ENCODE measurements at regions not wholly inside any gene's neighbourhood (a gene's known extent, or its start where the extent isn't known, plus 50 kb on each side); places are given as distances from the start of the nearest gene placed in this dataset.

DNA sequence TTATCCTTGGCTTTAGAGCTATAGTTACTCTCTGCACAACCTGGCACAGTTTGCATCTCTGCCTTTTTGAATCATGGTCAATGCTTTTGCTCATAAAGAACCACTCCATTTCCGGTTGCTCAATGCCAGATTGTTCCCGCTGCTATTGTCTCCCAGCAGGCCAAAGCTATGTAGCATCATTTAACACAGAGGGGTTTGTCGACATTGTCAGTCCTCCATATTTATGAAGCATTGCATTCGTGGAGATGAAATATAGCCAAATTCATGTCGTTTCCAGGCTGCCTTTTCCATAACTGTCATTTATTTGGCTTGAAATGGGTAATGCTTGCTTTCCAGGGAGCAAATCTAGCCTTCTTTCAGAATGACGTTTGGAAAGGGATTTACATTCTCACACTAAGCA, 598.8 kb downstream of the EPHA7 start:
- no peak overlapping the region for H3K27ac ChIP-seq (ENCODE audit: low read length)
- WGBS: 53% methylated on average over 6 of the region's 6 CpGs
- no peak for ATAC-seq

DNA sequence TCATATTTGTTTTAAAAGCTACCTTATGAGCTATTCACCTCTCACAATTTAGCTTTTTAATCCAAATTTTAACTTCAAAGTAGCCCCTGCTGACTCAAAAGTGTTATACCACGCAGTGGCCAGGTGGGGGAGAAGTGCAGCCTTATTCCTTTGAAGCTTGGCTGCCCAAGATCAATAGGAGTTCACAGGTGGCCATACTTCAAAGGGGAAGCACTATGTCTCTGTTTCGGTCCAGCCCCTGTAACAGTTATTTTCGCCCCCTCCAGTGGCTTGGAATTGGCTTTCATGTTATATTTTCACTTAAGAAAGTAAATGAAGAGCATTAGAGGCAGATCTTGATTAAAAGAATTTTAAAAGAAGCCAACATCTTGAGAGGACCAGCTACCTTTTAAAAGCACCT, 608.4 kb downstream of the EPHA7 start:
- H3K9me3 ChIP-seq (ENCODE audit: control insufficient read depth, low read length): no peaks in the 10 kb centered on the region
- intact Hi-C loops (cut with DNase I): no loop called here
- no peak for ATAC-seq
- DNase-seq: no peak
- no peak overlapping the region for H3K4me3 ChIP-seq (ENCODE audit: low read length)
- H3K27ac ChIP-seq (ENCODE audit: low read length): no peak overlapping the region
- no peaks in the 10 kb centered on the region for H3K27me3 ChIP-seq (ENCODE audit: control insufficient read depth, insufficient read depth)
- WGBS: 26% methylated on average over 3 of the region's 3 CpGs
- H3K4me1 ChIP-seq (ENCODE audit: control insufficient read depth, insufficient read depth, low read length): no peaks in the 10 kb centered on the region

More for the DNA sequence above, 598.8 kb downstream of the EPHA7 start:
- Histone ChIP-seq H3K9me3 (ENCODE audit: control insufficient read depth, low read length) (no peaks in the 10 kb centered on the region), H3K4me1 (ENCODE audit: control insufficient read depth, insufficient read depth, low read length) (no peaks in the 10 kb centered on the region), H3K4me3 (ENCODE audit: low read length) (no peak overlapping the region), H3K27me3 (ENCODE audit: control insufficient read depth, insufficient read depth) (no peaks in the 10 kb centered on the region)
- DNase-seq: no peak
- intact Hi-C loops (cut with DNase I): no loop called here

DNA sequence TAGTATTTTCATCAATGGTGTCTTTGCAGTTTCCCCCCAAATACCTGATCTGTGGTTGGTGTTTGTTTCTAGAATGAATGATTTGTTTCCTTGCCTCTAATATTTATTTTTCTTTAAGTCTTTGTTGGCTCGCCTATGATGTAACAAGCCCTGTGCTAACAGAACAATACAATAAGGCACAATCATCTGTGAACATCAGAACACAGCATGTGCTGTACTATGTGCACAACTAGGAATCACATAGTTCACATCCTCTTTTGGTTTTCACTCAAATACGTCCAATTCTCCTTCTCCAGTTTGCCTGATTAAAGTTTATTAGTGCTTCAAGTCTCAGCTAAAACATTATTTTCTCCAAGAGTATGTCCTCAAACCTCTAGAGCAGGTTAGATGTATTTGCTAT, 613.1 kb downstream of the EPHA7 start:
- no peaks in the 10 kb centered on the region for H3K4me1 ChIP-seq (ENCODE audit: control insufficient read depth, insufficient read depth, low read length)
- no peak overlapping the region for H3K27ac ChIP-seq (ENCODE audit: low read length)
- WGBS: 53% methylated on average over 2 of the region's 2 CpGs
- intact Hi-C loops (cut with DNase I): no loop called here
- H3K27me3 ChIP-seq (ENCODE audit: control insufficient read depth, insufficient read depth): no peaks in the 10 kb centered on the region
- ATAC-seq (no peak), DNase-seq (no peak)
- H3K9me3 ChIP-seq (ENCODE audit: control insufficient read depth, low read length): no peaks in the 10 kb centered on the region
- no peak overlapping the region for H3K4me3 ChIP-seq (ENCODE audit: low read length)

- WGBS: 98% methylated on average over 1 of the region's 1 CpG
- no peaks in the 10 kb centered on the region for H3K27me3 ChIP-seq (ENCODE audit: control insufficient read depth, insufficient read depth)
- no peak for DNase-seq
- H3K4me1 ChIP-seq (ENCODE audit: control insufficient read depth, insufficient read depth, low read length): no peaks in the 10 kb centered on the region
- intact Hi-C loops (cut with DNase I): no loop called here
- no peaks in the 10 kb centered on the region for H3K9me3 ChIP-seq (ENCODE audit: control insufficient read depth, low read length)
- H3K27ac ChIP-seq (ENCODE audit: low read length): no peak overlapping the region
- H3K4me3 ChIP-seq (ENCODE audit: low read length): no peak overlapping the region
- no peak for ATAC-seq
These were observed 628.0 kb downstream of the EPHA7 start for GRCh38 chr6:92791403-92791802.

DNA sequence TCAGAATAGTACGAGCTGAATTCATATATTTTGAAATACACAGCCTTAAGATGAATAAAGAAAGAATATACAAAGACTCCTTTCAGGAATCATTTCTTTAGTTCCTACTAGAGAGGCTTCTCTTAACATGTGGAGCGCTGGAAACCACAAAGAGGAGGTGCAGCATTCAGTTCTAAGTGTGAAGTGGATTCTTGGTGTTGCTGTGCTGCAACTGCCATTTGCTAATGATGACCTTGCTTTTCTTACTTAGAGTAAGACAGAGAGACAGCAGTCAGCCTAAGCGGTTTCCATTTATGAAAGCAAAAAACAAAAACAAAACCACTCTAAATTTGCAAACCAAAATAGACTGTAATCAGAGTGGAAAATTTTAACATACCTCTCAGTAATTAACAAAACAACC, 629.0 kb downstream of the EPHA7 start:
- intact Hi-C loops (cut with DNase I): no loop called here
- 53% methylated on average over 3 of the region's 3 CpGs for WGBS
- no peak for ATAC-seq

GRCh38 chr6:92784235-92784634, 635.1 kb downstream of the EPHA7 start:
- WGBS: 87% methylated on average over 1 of the region's 1 CpG
- ATAC-seq: no peak

More for the DNA sequence above, 629.0 kb downstream of the EPHA7 start:
- Histone ChIP-seq H3K9me3 (ENCODE audit: control insufficient read depth, low read length) (no peaks in the 10 kb centered on the region), H3K4me3 (ENCODE audit: low read length) (no peak overlapping the region), H3K27ac (ENCODE audit: low read length) (no peak overlapping the region), H3K4me1 (ENCODE audit: control insufficient read depth, insufficient read depth, low read length) (no peaks in the 10 kb centered on the region), H3K27me3 (ENCODE audit: control insufficient read depth, insufficient read depth) (no peaks in the 10 kb centered on the region)
- no peak for DNase-seq

GRCh38 chr6:92779746-92780145, 639.6 kb downstream of the EPHA7 start:
- no peak overlapping the region for H3K27ac ChIP-seq (ENCODE audit: low read length)
- no peaks in the 10 kb centered on the region for H3K27me3 ChIP-seq (ENCODE audit: control insufficient read depth, insufficient read depth)
- H3K9me3 ChIP-seq (ENCODE audit: control insufficient read depth, low read length): no peaks in the 10 kb centered on the region
- intact Hi-C loops (cut with DNase I): no loop called here
- DNase-seq (peak in 2 of 3 donors; percentile 28 to 69), ATAC-seq (no peak)
- H3K4me1 ChIP-seq (ENCODE audit: control insufficient read depth, insufficient read depth, low read length): no peaks in the 10 kb centered on the region
- 6% methylated on average over 1 of the region's 1 CpG for WGBS
- H3K4me3 ChIP-seq (ENCODE audit: low read length): no peak overlapping the region

More at GRCh38 chr6:92784235-92784634, 635.1 kb downstream of the EPHA7 start:
- Histone ChIP-seq H3K4me3 (ENCODE audit: low read length) (no peak overlapping the region), H3K27ac (ENCODE audit: low read length) (no peak overlapping the region), H3K4me1 (ENCODE audit: control insufficient read depth, insufficient read depth, low read length) (no peaks in the 10 kb centered on the region), H3K9me3 (ENCODE audit: control insufficient read depth, low read length) (no peaks in the 10 kb centered on the region), H3K27me3 (ENCODE audit: control insufficient read depth, insufficient read depth) (no peaks in the 10 kb centered on the region)
- intact Hi-C loops (cut with DNase I): no loop called here
- DNase-seq: no peak

DNA sequence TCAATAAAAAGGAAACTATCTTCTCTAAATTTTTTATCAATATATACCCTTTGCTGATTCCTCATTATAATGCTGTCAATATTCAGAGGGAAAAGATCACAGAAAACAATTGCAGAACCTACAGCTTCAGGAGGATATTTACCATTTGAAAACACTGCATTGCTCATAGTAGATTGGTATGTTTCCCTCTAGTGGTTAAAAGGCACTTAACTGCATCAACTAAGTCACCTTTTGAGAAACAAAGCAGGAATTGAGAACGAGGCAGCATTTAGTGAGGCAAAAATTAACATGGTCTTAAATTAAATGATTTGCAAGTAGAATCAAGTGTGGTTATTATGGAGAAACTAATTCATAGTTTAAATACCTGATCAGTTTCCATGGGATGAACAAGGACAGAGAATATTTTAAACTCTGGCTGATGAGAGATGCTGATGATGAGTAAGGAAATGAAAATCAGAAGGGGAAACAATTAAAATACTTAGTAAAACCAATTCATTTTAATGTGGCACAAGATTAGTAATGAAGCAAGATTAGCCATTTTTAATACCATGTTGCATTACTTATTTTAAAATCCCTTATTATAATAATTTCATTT, 642.1 kb downstream of the EPHA7 start:
- DNase-seq (no peak), ATAC-seq (no peak)
- Histone ChIP-seq H3K4me1 (ENCODE audit: control insufficient read depth, insufficient read depth, low read length) (no peaks in the 10 kb centered on the region), H3K4me3 (ENCODE audit: low read length) (no peak overlapping the region), H3K27me3 (ENCODE audit: control insufficient read depth, insufficient read depth) (no peaks in the 10 kb centered on the region), H3K27ac (ENCODE audit: low read length) (no peak overlapping the region), H3K9me3 (ENCODE audit: control insufficient read depth, low read length) (no peaks in the 10 kb centered on the region)
- 29% methylated on average over 1 of the region's 1 CpG for WGBS
- intact Hi-C loops (cut with DNase I): no loop called here

DNA sequence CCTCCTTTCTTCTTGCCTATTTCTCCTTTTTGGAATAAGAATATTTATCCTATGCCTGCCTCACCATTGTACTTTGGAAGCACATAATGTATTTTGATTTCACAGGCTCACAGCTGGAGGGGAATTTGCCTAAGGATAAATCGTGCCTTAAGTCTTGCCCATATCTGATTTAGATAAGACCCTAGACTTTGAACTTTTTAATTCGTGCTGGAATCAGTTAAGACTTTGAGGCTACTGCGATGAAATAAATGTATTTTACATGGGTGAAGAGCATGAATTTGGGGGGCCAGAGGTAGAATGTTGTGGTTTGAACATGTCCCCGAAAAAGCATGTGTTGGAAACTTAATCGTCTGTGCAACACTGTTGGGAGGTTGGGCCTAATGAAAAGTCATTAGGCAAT, 648.8 kb downstream of the EPHA7 start:
- no peak for DNase-seq
- Histone ChIP-seq H3K27me3 (ENCODE audit: control insufficient read depth, insufficient read depth) (no peaks in the 10 kb centered on the region), H3K27ac (ENCODE audit: low read length) (no peak overlapping the region), H3K9me3 (ENCODE audit: control insufficient read depth, low read length) (no peaks in the 10 kb centered on the region), H3K4me3 (ENCODE audit: low read length) (no peak overlapping the region), H3K4me1 (ENCODE audit: control insufficient read depth, insufficient read depth, low read length) (no peaks in the 10 kb centered on the region)
- intact Hi-C loops (cut with DNase I): no loop called here
- WGBS: 61% methylated on average over 5 of the region's 5 CpGs
- ATAC-seq: no peak

DNA sequence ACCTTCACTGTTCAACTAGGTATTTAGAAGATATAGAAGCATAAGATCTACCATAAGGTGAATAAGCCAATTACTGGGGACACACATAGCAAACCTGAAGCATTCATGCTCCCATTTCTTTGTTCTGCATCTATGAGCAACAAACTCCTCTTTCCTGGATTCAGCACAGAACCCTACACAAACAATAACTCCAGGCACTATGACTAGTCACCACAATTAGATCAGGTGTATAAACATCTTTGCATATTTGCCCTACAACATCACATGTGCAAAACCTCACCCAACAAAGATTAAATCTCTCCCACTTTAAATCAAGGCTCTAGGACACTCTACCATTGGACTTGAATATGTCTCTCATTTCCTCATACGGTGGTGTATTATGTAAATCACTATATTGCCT, 652.3 kb downstream of the EPHA7 start:
- intact Hi-C loops (cut with DNase I): no loop called here
- WGBS: 90% methylated on average over 1 of the region's 1 CpG
- no peaks in the 10 kb centered on the region for H3K9me3 ChIP-seq (ENCODE audit: control insufficient read depth, low read length)
- no peak overlapping the region for H3K4me3 ChIP-seq (ENCODE audit: low read length)
- no peak for ATAC-seq
- DNase-seq: no peak
- H3K27me3 ChIP-seq (ENCODE audit: control insufficient read depth, insufficient read depth): no peaks in the 10 kb centered on the region
- no peak overlapping the region for H3K27ac ChIP-seq (ENCODE audit: low read length)
- no peaks in the 10 kb centered on the region for H3K4me1 ChIP-seq (ENCODE audit: control insufficient read depth, insufficient read depth, low read length)

DNA sequence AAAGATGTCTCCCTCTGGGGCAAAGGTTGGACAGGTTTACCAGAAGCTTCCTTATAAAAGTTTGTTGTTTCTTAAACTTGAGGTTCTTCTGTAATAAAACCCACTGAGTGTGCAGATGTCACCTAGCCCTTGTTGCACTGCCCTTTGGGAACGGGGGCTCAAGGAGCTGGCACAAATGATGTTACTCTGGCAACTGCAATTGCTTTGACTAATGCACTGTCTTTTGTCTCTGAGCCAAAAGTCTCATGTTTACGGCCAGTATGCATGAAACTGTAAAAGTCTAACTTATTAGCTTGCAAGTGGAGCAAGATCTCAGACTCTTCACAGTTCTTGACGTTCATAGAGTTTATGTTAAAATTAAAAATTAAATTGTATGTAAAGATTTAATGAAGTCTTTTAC, 655.7 kb downstream of the EPHA7 start:
- H3K4me3 ChIP-seq (ENCODE audit: low read length): no peak overlapping the region
- 52% methylated on average over 3 of the region's 3 CpGs for WGBS
- DNase-seq (no peak), ATAC-seq (no peak)
- no peaks in the 10 kb centered on the region for H3K27me3 ChIP-seq (ENCODE audit: control insufficient read depth, insufficient read depth)
- no peaks in the 10 kb centered on the region for H3K9me3 ChIP-seq (ENCODE audit: control insufficient read depth, low read length)
- H3K27ac ChIP-seq (ENCODE audit: low read length): no peak overlapping the region
- intact Hi-C loops (cut with DNase I): no loop called here
- no peaks in the 10 kb centered on the region for H3K4me1 ChIP-seq (ENCODE audit: control insufficient read depth, insufficient read depth, low read length)

DNA sequence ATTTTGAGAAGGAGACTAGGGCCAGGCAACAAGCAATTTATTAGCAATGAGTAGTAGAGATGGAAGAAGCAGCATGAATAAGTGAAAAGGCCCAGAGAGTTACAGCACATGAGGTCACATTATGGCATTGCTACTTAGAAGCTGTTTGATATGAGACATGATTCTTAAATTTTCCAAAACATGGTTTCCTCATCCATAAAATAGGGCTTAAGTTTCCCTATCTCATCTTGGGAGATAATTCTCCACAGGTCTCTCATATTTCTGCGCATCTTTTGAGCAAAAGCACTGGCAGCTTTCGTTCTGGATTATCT, 656.1 kb downstream of the EPHA7 start:
- no peaks in the 10 kb centered on the region for H3K27me3 ChIP-seq (ENCODE audit: control insufficient read depth, insufficient read depth)
- DNase-seq (no peak), ATAC-seq (no peak)
- no peaks in the 10 kb centered on the region for H3K4me1 ChIP-seq (ENCODE audit: control insufficient read depth, insufficient read depth, low read length)
- H3K27ac ChIP-seq (ENCODE audit: low read length): no peak overlapping the region
- intact Hi-C loops (cut with DNase I): no loop called here
- H3K4me3 ChIP-seq (ENCODE audit: low read length): no peak overlapping the region
- no peaks in the 10 kb centered on the region for H3K9me3 ChIP-seq (ENCODE audit: control insufficient read depth, low read length)
- 81% methylated on average over 2 of the region's 2 CpGs for WGBS
